Body of pancreas (tissue), 4 donors: ENCODE measurements at regions not wholly inside any gene's neighbourhood (a gene's known extent, or its start where the extent isn't known, plus 50 kb on each side); places are given as distances from the start of the nearest gene placed in this dataset.

Source experiments
- ATAC-seq: fragments of 150-250 bp; one replicate; pipeline ENCODE4 v1.9.1; 2016
- DNase-seq, 4 donors: peaks; one replicate each; pipeline ENCODE4 v3.0.0-alpha.2; 2019
- H3K27ac ChIP-seq, 4 donors: fragments of 200-600 bp; sonication (generic); 1 replicate in 3 of 4; 2 replicates in 1 of 4; pipeline versions ENCODE4 v1.5.1 to v1.6.1; 2016 to 2019; ENCODE audit warnings: mild to moderate bottlenecking in 1 of 4, mixed read lengths in 1 of 4, moderate library complexity in 1 of 4
- H3K27me3 ChIP-seq, 2 donors: fragments of 200-600 bp; sonication (generic); one replicate each; pipeline ENCODE4 v1.6.0; 2016; ENCODE audit warnings: mild to moderate bottlenecking in 1 of 2
- H3K36me3 ChIP-seq, 2 donors: fragments of 200-600 bp; sonication (generic); replicated peaks in 1 of 2; 2 replicates each; pipeline ENCODE4 v1.5.1; 2016; ENCODE audit warnings: low read depth in 2 of 2; ENCODE audit not compliant: insufficient read depth in 1 of 2
- H3K4me1 ChIP-seq: fragments of 200-600 bp; sonication (generic); one replicate; pipeline ENCODE4 v1.6.0; 2016
- H3K4me3 ChIP-seq, 2 donors: fragments of 200-600 bp; sonication (generic); 1 replicate in 1 of 2; 2 replicates in 1 of 2; pipeline ENCODE4 v1.5.1; 2016 to 2019
- H3K9me3 ChIP-seq, 3 donors: fragments of 200-600 bp; sonication (generic); 1 replicate in 2 of 3; 2 replicates in 1 of 3; pipeline ENCODE4 v1.5.1; 2016
- CTCF ChIP-seq, 7 experiments: fragments of 450-650 bp in 4 of 7; fragments of 200-600 bp in 3 of 7; sonication (generic) in 3 of 7; IDR thresholded peaks; one replicate each; pipeline ENCODE4 v1.5.1; 2016 to 2019; ENCODE audit warnings: antibody characterized with exemption in 7 of 7
- POLR2A ChIP-seq, 3 donors: fragments of 450-650 bp; IDR thresholded peaks; one replicate each; pipeline ENCODE4 v1.6.1; 2016; ENCODE audit warnings: antibody characterized with exemption in 3 of 3, mild to moderate bottlenecking in 2 of 3
- WGBS, 2 donors: methylation state at CpG; one replicate each; pipeline ENCODE4 v1.1.5; 2017; 5-methylcytosine and 5-hydroxymethylcytosine counted together
- intact Hi-C: fragments of 100-400 bp; cut with DNase I; formaldehyde crosslinking; loops from one replicate; pipeline ENCODE4 v1.15.1; 2023

- WGBS, 2 donors = 46 to 54% methylated on average over 8 of the region's 8 CpGs
- DNase-seq = no peak
- intact Hi-C loops = no loop called here
- no peaks in the 10 kb centered on the region for H3K36me3 ChIP-seq
- no peak overlapping the region for H3K4me3 ChIP-seq
- no peak overlapping the region for H3K27ac ChIP-seq
- H3K9me3 ChIP-seq = no peaks in the 10 kb centered on the region
- no peaks in the 10 kb centered on the region for H3K27me3 ChIP-seq
- no peak for ATAC-seq
- TF ChIP-seq CTCF (IDR thresholded peaks at IDR 0.05) (no peak), POLR2A (IDR thresholded peaks at IDR 0.05) (no peak)
- H3K4me1 ChIP-seq = no peaks in the 10 kb centered on the region
These were observed 66.4 kb upstream of the POU3F3 start for GRCh38 chr2:104787298-104788065.

- H3K4me3 ChIP-seq = no peak overlapping the region
- WGBS, 2 donors = 56 to 63% methylated on average over 16 of the region's 16 CpGs
- H3K4me1 ChIP-seq = no peaks in the 10 kb centered on the region
- ATAC-seq = no peak
- intact Hi-C loops = no loop called here
- H3K27ac ChIP-seq = no peak overlapping the region
- DNase-seq = no peak
- no peak for TF ChIP-seq CTCF (IDR thresholded peaks at IDR 0.05)
- no peak for TF ChIP-seq POLR2A (IDR thresholded peaks at IDR 0.05)
- no peaks in the 10 kb centered on the region for H3K9me3 ChIP-seq
- no peaks in the 10 kb centered on the region for H3K27me3 ChIP-seq
- H3K36me3 ChIP-seq = no peaks in the 10 kb centered on the region
These were observed 65.0 kb upstream of the POU3F3 start for GRCh38 chr2:104788742-104789455.

- intact Hi-C loops = no loop called here
- DNase-seq (peak in 1 of 4 donors; percentile 9), ATAC-seq (no peak)
- Histone ChIP-seq H3K9me3 (no peaks in the 10 kb centered on the region), H3K4me1 (no peaks in the 10 kb centered on the region), H3K27ac (no peak overlapping the region), H3K27me3 (no peaks in the 10 kb centered on the region), H3K36me3 (no peaks in the 10 kb centered on the region), H3K4me3 (no peak overlapping the region)
- whole genome bisulfite sequencing, 2 donors = 39 to 50% methylated on average over 18 of the region's 18 CpGs
- TF ChIP-seq POLR2A (IDR thresholded peaks at IDR 0.05) = no peak
- TF ChIP-seq CTCF (IDR thresholded peaks at IDR 0.05) = no peak
These were observed 63.7 kb upstream of the POU3F3 start for GRCh38 chr2:104790100-104790811.

- intact Hi-C loops = no loop called here
- DNase-seq (no peak), ATAC-seq (no peak)
- H3K36me3 ChIP-seq = no peaks in the 10 kb centered on the region
- H3K27ac ChIP-seq = no peak overlapping the region
- H3K9me3 ChIP-seq = no peaks in the 10 kb centered on the region
- H3K27me3 ChIP-seq = no peaks in the 10 kb centered on the region
- no peak overlapping the region for H3K4me3 ChIP-seq
- WGBS, 2 donors = 66 to 72% methylated on average over 4 of the region's 4 CpGs
- no peak for TF ChIP-seq POLR2A (IDR thresholded peaks at IDR 0.05)
- no peak for TF ChIP-seq CTCF (IDR thresholded peaks at IDR 0.05)
- no peaks in the 10 kb centered on the region for H3K4me1 ChIP-seq
These were observed 62.9 kb upstream of the POU3F3 start for GRCh38 chr2:104790901-104791495.
